Right atrium auricular region (tissue), 2 donors: ENCODE measurements at regions not wholly inside any gene's neighbourhood (a gene's known extent, or its start where the extent isn't known, plus 50 kb on each side); places are given as distances from the start of the nearest gene placed in this dataset.

Experiments used
- DNase-seq: peaks from one replicate; pipeline ENCODE4 v3.0.0-alpha.2; 2019; ENCODE audit warnings: low spot score
- H3K27ac ChIP-seq, 2 donors: fragments of 200-600 bp; sonication (generic); 1 replicate in 1 of 2; 2 replicates in 1 of 2; pipeline ENCODE4 v1.5.1; 2016 to 2019
- H3K27me3 ChIP-seq, 2 donors: fragments of 200-600 bp; sonication (generic); one replicate each; pipeline versions ENCODE4 v1.5.1 to v1.6.0; 2017 to 2019
- H3K36me3 ChIP-seq: fragments of 200-600 bp; sonication (generic); one replicate; pipeline ENCODE4 v1.5.1; 2016
- H3K4me1 ChIP-seq, 2 donors: fragments of 200-600 bp; sonication (generic); one replicate each; pipeline versions ENCODE4 v1.5.1 to v1.6.0; 2017 to 2019
- H3K4me3 ChIP-seq, 2 donors: fragments of 200-600 bp; sonication (generic); 1 replicate in 1 of 2; 2 replicates in 1 of 2; pipeline ENCODE4 v1.5.1; 2017 to 2019; ENCODE audit warnings: mild to moderate bottlenecking in 1 of 2, moderate library complexity in 1 of 2
- H3K9me3 ChIP-seq, 2 donors: fragments of 200-600 bp; sonication (generic); one replicate each; pipeline ENCODE4 v1.5.1; 2019
- CTCF ChIP-seq, 2 donors: fragments of 200-600 bp; sonication (generic); IDR thresholded peaks; one replicate each; pipeline ENCODE4 v1.5.1; 2019; ENCODE audit warnings: antibody characterized with exemption in 2 of 2

DNA sequence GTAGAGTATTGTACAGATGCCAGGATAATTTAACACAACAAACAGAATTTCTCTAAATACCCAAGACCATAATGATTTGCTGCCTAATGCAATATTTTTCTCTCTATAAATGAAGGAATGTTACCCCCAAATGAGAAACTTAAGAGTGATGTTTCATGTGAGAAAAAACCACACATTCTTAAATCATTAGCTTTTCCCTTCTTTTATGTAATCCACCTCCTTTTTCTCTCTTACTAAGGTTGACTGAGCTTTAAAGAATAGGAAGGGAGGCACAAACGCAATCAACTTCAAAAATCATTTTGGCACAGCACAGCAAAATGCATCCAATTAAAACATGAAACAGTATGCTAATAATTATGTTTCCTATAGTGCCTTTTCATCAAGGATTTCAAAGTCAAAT is 698.1 kb upstream of the CDH2 start:
- Histone ChIP-seq H3K4me3 (no peak overlapping the region), H3K27me3 (no peaks in the 10 kb centered on the region), H3K36me3 (no peaks in the 10 kb centered on the region), H3K9me3 (no peaks in the 10 kb centered on the region), H3K4me1 (no peaks in the 10 kb centered on the region), H3K27ac (no peak overlapping the region)
- no peak for TF ChIP-seq CTCF (IDR thresholded peaks at IDR 0.05)
- DNase-seq = no peak

GRCh38 chr18:28863396-28863795 is 686.5 kb upstream of the CDH2 start:
- TF ChIP-seq CTCF (IDR thresholded peaks at IDR 0.05) = no peak
- Histone ChIP-seq H3K4me1 (peaks cover 0 to 6% of the 10 kb centered on the region in 2 donors), H3K9me3 (no peaks in the 10 kb centered on the region), H3K27me3 (no peaks in the 10 kb centered on the region), H3K27ac (no peak overlapping the region), H3K4me3 (no peak overlapping the region), H3K36me3 (no peaks in the 10 kb centered on the region)
- DNase-seq = no peak

- DNase-seq = no peak
- H3K9me3 ChIP-seq = no peaks in the 10 kb centered on the region
- H3K27ac ChIP-seq = no peak overlapping the region
- H3K36me3 ChIP-seq = no peaks in the 10 kb centered on the region
- no peak for TF ChIP-seq CTCF (IDR thresholded peaks at IDR 0.05)
- no peak overlapping the region for H3K4me3 ChIP-seq
- no peaks in the 10 kb centered on the region for H3K27me3 ChIP-seq
- H3K4me1 ChIP-seq = peaks cover 0 to 2% of the 10 kb centered on the region in 2 donors
Observed at GRCh38 chr18:28858248-28858647, 681.3 kb upstream of the CDH2 start.

GRCh38 chr18:28855989-28856388 is 679.1 kb upstream of the CDH2 start:
- H3K36me3 ChIP-seq = no peaks in the 10 kb centered on the region
- H3K27ac ChIP-seq = no peak overlapping the region
- DNase-seq = no peak
- no peaks in the 10 kb centered on the region for H3K9me3 ChIP-seq
- no peak overlapping the region for H3K4me3 ChIP-seq
- no peaks in the 10 kb centered on the region for H3K27me3 ChIP-seq
- H3K4me1 ChIP-seq = no peaks in the 10 kb centered on the region
- TF ChIP-seq CTCF (IDR thresholded peaks at IDR 0.05) = no peak

GRCh38 chr18:28855524-28855923 is 678.6 kb upstream of the CDH2 start:
- H3K4me1 ChIP-seq = no peaks in the 10 kb centered on the region
- no peaks in the 10 kb centered on the region for H3K27me3 ChIP-seq
- H3K9me3 ChIP-seq = no peaks in the 10 kb centered on the region
- H3K4me3 ChIP-seq = no peak overlapping the region
- no peak for TF ChIP-seq CTCF (IDR thresholded peaks at IDR 0.05)
- H3K36me3 ChIP-seq = no peaks in the 10 kb centered on the region
- H3K27ac ChIP-seq = no peak overlapping the region
- DNase-seq = no peak

DNA sequence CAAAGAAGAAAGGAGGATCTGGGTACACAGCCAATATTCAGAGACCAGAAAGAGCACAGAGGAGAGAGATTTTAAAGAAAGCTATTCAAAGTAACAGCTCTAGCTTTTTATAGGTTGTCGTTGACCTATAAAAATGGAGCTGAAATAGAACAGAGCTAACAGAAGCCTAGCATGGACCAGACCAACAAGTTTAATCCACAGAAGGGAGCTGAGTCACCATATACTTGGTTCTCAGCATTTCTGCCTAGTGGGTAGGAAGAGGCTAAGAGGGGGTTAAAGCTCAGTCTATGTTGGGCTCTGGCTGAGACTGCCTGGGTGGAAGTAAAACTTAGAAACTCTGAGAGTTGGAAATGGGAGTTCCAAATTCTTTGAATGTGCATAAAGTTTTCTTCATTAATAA is 678.0 kb upstream of the CDH2 start:
- no peak overlapping the region for H3K4me3 ChIP-seq
- no peaks in the 10 kb centered on the region for H3K27me3 ChIP-seq
- no peaks in the 10 kb centered on the region for H3K36me3 ChIP-seq
- no peaks in the 10 kb centered on the region for H3K9me3 ChIP-seq
- no peak for DNase-seq
- no peak for TF ChIP-seq CTCF (IDR thresholded peaks at IDR 0.05)
- H3K27ac ChIP-seq = no peak overlapping the region
- H3K4me1 ChIP-seq = no peaks in the 10 kb centered on the region
